T-helper 17 cell (primary cell): ENCODE measurements at regions not wholly inside any gene's neighbourhood (a gene's known extent, or its start where the extent isn't known, plus 50 kb on each side); places are given as distances from the start of the nearest gene placed in this dataset.
"Not testable (repeated sequence)": the region's sequence is repeated elsewhere in the genome, so short reads cannot be mapped to it uniquely, and the experiment has no call there.

ENCODE experiments used
- ATAC-seq: fragments of 150-1000 bp; cut with Tn5 transposase; 2 replicates; pipeline ENCODE4 v1.10.0; 2021; ENCODE audit warnings: mild to moderate bottlenecking, moderate library complexity
- DNase-seq, 3 donors: peaks; one replicate each; pipeline versions ENCODE4 v3.0.0 to v3.0.0-alpha.2; 2020 to 2021
- H3K9me3 ChIP-seq: one replicate; pipeline ENCODE4 v1.7.0; 2013; ENCODE audit warnings: low read length, mild to moderate bottlenecking; ENCODE audit not compliant: control insufficient read depth, poor library complexity, severe bottlenecking
- H3K27ac Mint-ChIP-seq: one replicate; pipeline ENCODE4 v1.8.0; 2022; ENCODE audit warnings: mild to moderate bottlenecking, moderate library complexity, mixed read lengths
- H3K27me3 Mint-ChIP-seq: one replicate; pipeline ENCODE4 v1.8.0; 2022; ENCODE audit warnings: mixed read lengths
- H3K36me3 Mint-ChIP-seq: one replicate; pipeline ENCODE4 v1.8.0; 2022; ENCODE audit warnings: low read depth, mixed read lengths
- H3K4me1 Mint-ChIP-seq: one replicate; pipeline ENCODE4 v1.8.0; 2022; ENCODE audit warnings: mild to moderate bottlenecking, mixed read lengths
- H3K4me3 Mint-ChIP-seq: one replicate; pipeline ENCODE4 v1.8.0; 2022; ENCODE audit warnings: mild to moderate bottlenecking, moderate library complexity, mixed read lengths

DNA sequence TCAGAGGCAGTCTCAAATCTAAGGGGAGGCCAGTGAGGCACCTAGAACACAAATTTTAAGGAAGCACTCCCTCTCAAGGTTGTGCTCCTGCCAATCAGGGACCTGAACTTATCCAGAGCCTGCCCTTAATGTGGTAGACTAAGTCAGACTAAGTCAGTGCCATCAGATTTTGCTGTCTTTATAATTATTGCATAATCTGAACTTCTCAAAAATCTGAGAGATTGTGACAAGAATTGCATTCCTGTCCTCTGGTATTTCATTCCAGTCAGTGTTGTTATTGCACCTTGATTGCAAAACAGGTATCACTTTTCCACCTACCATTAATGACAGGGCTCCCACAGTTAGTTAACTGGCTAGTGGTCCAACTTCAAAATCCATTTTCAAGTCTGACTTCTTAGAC lies 197.1 kb upstream of the HCN1 start:
- H3K36me3 Mint-ChIP-seq, result no peaks in the 10 kb centered on the region
- H3K4me1 Mint-ChIP-seq, result no peaks in the 10 kb centered on the region
- ATAC-seq, result no peak
- H3K4me3 Mint-ChIP-seq, result no peak overlapping the region
- no peaks in the 10 kb centered on the region for H3K27me3 Mint-ChIP-seq
- H3K27ac Mint-ChIP-seq, result no peak overlapping the region
- no peaks in the 10 kb centered on the region for H3K9me3 ChIP-seq
- DNase-seq, result no peak

DNA sequence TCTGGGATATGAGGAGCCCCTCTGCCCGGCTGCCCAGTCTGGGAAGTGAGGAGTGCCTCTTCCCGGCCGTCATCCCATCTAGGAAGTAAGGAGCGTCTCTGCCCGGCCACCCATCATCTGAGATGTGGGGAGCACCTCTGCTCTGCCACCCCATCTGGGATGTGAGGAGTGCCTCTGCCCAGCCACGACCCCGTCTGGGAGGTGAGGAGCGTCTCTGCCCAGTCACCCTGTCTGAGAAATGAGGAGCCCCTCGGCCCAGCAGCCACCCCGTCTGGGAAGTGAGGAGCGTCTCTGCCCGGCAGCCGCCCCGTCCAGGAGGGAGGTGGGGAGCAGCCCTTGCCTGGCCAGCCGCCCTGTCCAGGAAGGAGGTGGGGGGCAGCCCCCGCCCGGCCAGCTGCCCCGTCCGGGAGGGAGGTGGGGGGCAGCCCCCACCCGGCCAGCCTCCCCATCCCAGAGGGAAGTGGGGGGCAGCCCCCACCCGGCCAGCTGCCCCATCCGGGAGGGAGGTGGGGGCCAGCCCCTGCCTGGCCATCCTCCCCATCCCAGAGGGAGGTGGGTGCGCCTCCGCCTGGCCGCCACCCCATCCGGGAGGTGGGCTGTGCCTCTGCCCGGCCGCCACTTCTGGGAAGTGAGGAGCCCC lies 194.4 kb upstream of the HCN1 start:
- H3K4me3 Mint-ChIP-seq, result not testable (repeated sequence)

DNA sequence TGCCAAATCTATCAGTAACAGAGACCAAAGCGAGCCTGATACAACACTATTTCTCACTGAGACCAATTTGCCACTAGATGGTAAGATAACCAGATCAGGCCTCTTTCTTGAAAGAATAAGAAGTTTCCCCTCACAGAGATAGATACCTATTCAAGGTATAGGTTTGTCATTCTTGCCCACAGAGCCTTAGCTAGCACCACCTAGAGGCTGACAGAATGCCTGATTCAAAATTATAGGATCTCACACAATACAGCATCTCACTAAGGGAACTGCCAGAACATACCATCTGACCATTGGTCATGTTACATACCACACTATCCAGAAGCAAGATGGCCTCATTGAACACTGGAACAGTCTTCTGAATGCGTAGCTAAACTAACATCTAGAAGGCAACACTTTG lies 166.6 kb upstream of the HCN1 start:
- Mint-ChIP-seq H3K27ac (no peak overlapping the region), H3K4me3 (no peak overlapping the region), H3K27me3 (no peaks in the 10 kb centered on the region), H3K4me1 (no peaks in the 10 kb centered on the region), H3K36me3 (no peaks in the 10 kb centered on the region)
- no peak for ATAC-seq
- H3K9me3 ChIP-seq, result peaks cover 2% of the 10 kb centered on the region
- DNase-seq, result no peak

More for the DNA sequence above, 194.4 kb upstream of the HCN1 start:
- H3K27ac Mint-ChIP-seq, H3K4me1 Mint-ChIP-seq, ATAC-seq, H3K9me3 ChIP-seq, H3K27me3 Mint-ChIP-seq, H3K36me3 Mint-ChIP-seq: not testable (repeated sequence)
- peak in 1 of 3 donors; percentile 9 for DNase-seq

DNA sequence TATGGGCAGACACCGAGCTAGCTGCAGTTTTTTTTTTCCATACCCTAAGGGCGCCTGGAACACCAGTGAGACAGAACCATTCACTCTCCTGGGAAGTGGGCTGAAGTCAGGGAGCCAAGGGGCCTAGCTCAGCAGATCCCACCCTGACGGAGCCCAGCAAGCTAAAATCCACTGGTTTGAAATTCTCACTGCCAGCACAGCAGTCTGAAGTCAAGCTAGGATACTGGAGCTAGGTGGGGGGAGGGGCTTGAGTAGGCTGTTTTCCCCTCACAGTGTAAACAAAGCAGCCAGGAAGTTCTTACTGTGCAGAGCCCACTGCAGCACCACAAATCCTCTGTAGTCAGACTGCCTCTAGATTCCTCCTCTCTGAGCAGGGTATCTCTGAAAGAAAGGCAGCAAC lies 151.7 kb upstream of the HCN1 start:
- H3K4me3 Mint-ChIP-seq, result no peak overlapping the region
- no peaks in the 10 kb centered on the region for H3K27me3 Mint-ChIP-seq
- DNase-seq (no peak), ATAC-seq (no peak)
- H3K36me3 Mint-ChIP-seq, result no peaks in the 10 kb centered on the region
- no peaks in the 10 kb centered on the region for H3K9me3 ChIP-seq
- no peaks in the 10 kb centered on the region for H3K4me1 Mint-ChIP-seq
- no peak overlapping the region for H3K27ac Mint-ChIP-seq

DNA sequence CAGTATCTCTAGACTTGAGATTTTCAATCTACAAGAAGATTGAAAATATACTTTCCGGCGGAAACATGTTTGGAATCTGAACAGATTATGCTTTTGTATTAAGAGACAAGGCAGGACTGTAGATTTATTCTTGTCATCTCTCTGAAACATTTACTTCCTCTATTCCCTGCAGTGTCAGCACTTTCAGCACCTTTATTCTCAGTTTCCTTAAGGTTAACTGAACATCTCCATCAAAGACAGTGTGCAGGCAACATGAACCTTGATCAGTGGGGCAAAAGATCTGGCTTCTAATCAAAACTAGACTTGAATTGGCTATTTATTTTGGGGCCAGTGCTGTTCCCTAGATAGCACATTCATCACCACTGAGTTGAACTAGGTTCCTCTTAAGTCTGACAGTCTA lies 129.9 kb upstream of the HCN1 start:
- Mint-ChIP-seq H3K4me3 (no peak overlapping the region), H3K27ac (no peak overlapping the region), H3K4me1 (no peaks in the 10 kb centered on the region), H3K27me3 (no peaks in the 10 kb centered on the region), H3K36me3 (no peaks in the 10 kb centered on the region)
- no peak for DNase-seq
- ATAC-seq, result no peak
- peaks cover under 1% of the 10 kb centered on the region for H3K9me3 ChIP-seq

DNA sequence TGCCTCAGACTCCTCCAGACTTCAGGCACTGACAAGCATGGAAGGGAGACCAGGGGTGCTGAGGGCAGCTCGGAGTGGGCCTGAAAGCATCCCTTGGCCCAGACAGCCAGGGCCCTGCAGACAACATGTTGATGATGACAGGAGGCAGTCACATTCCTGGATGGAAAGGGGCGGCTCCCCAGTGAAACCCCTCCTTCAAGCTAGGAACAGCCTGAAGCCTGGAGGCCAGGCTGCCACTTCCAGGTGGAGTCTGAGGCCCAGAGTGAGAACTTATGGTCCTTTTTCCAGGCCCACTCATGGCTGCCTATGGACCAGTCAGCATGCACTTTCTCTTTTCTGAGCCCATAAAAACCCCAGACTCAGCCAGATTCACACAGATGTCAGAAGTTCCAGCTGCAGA lies 104.2 kb upstream of the HCN1 start:
- Mint-ChIP-seq H3K4me1 (no peaks in the 10 kb centered on the region), H3K36me3 (no peaks in the 10 kb centered on the region), H3K27ac (no peak overlapping the region), H3K4me3 (no peak overlapping the region), H3K27me3 (no peaks in the 10 kb centered on the region)
- DNase-seq (no peak), ATAC-seq (no peak)
- H3K9me3 ChIP-seq, result no peaks in the 10 kb centered on the region

DNA sequence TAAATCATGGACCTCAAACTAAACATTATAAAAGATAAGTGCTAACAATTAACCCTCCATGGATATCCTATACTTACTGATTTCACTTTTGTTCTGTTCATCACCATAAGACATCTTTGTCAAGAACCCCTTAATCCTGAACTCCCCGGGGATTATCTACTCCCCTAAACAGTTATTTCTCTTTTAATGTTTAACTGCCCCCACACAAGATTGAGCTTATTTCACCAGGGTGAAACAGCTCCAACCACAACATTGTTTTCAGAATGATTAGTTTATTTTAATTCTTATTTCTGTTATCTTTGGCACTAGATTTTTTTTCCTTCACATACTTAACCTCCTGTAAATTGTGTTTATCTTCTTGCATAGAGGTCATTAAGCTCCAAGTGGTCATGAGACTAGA lies 103.2 kb upstream of the HCN1 start:
- no peak overlapping the region for H3K4me3 Mint-ChIP-seq
- ATAC-seq (no peak), DNase-seq (no peak)
- H3K36me3 Mint-ChIP-seq, result no peaks in the 10 kb centered on the region
- no peaks in the 10 kb centered on the region for H3K9me3 ChIP-seq
- H3K27ac Mint-ChIP-seq, result no peak overlapping the region
- H3K4me1 Mint-ChIP-seq, result no peaks in the 10 kb centered on the region
- H3K27me3 Mint-ChIP-seq, result no peaks in the 10 kb centered on the region

DNA sequence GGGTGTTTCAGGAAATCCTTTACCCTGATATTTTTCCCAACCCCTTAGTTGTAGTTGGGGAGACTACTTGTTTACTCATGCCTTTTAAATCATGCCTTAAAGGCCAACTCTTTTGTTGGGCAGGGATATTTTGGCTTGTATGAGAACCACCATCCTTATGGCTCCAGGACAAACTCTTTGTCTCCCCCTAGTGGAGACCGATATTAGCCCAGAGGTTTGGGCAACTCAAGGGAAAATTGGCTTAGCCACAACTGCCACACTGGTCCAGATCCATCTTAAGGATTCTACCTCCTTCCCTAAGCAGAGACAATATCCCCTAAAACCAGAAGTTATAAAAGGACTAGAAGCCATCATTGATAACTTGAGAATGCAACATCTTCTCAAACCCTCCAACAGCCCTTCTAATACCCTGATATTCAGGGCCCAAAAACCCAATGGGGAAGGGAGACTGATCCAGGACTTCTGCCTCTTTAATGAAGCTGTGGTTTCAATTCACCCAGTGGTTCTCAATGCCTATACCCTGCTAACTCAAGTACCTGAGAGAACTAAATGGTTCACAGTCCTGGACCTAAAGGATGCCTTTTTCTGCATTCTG lies 100.9 kb upstream of the HCN1 start:
- Mint-ChIP-seq H3K36me3 (no peaks in the 10 kb centered on the region), H3K27me3 (no peaks in the 10 kb centered on the region), H3K27ac (no peak overlapping the region), H3K4me3 (no peak overlapping the region), H3K4me1 (no peaks in the 10 kb centered on the region)
- ATAC-seq (no peak), DNase-seq (no peak)
- no peaks in the 10 kb centered on the region for H3K9me3 ChIP-seq

DNA sequence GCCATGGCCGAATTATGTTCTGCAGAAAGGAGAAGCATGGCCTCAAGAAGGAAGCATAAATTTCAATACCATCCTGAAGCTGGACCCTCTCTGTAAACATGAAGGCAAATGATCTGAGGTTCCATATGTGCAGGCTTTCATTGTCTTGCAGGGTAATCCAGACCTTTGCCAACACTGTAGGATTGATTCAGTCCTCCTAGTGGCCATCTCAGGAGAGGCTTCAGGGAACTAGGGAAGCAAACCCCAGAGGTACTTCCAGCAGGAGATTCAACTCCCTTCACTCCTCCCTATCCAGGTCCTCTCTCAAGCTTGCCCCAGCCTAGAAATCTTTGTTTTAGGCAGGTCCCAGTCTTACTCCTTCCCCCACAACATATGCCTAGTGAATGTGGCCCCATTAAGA lies 99.3 kb upstream of the HCN1 start:
- H3K9me3 ChIP-seq, result no peaks in the 10 kb centered on the region
- no peak overlapping the region for H3K4me3 Mint-ChIP-seq
- DNase-seq, result no peak
- no peak for ATAC-seq
- no peaks in the 10 kb centered on the region for H3K27me3 Mint-ChIP-seq
- H3K27ac Mint-ChIP-seq, result no peak overlapping the region
- H3K36me3 Mint-ChIP-seq, result no peaks in the 10 kb centered on the region
- H3K4me1 Mint-ChIP-seq, result no peaks in the 10 kb centered on the region

DNA sequence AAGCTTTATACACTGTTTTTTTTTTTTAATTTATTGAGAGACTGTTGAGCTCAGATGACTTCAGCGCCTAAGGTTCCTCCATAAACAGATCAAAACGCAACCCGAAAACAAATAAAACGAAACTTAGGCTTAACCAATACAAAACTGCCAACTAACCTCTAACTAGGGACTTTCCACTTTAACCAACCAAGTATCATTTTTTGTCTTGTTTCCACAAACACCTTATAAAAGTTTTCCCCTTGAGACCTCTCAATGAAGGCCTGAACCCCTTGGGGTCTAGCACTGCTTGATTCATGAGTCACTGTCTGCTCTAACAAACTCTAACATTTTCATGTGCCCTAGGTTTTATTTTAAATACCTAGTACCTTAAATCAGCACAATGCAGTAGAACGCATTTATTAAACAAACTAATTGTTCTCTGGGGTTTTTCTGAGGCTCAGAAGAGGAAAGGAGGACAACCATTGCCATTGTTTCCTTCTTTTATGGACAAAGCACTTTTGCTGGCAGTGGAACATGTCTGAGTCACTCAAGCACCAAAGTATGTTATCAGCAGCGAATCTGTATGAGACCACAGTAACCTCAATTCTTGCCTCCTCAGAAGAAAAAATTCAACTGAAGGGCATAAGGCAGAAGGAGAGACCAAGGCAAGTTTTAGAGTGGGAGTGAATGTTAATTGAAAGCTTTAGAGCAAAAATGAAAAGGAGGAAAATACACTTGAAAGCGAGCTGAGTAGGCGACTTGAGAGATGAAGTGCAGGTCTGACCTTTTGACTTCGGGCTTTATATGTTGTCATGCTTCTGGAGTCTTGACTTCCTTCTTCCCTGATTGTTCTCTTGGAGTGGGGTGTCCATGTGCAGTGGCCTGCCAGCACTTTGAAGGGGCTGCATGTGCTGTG lies 97.7 kb upstream of the HCN1 start:
- no peaks in the 10 kb centered on the region for H3K27me3 Mint-ChIP-seq
- no peak for DNase-seq
- no peaks in the 10 kb centered on the region for H3K9me3 ChIP-seq
- ATAC-seq, result no peak
- no peak overlapping the region for H3K27ac Mint-ChIP-seq
- no peaks in the 10 kb centered on the region for H3K4me1 Mint-ChIP-seq
- no peak overlapping the region for H3K4me3 Mint-ChIP-seq
- no peaks in the 10 kb centered on the region for H3K36me3 Mint-ChIP-seq

DNA sequence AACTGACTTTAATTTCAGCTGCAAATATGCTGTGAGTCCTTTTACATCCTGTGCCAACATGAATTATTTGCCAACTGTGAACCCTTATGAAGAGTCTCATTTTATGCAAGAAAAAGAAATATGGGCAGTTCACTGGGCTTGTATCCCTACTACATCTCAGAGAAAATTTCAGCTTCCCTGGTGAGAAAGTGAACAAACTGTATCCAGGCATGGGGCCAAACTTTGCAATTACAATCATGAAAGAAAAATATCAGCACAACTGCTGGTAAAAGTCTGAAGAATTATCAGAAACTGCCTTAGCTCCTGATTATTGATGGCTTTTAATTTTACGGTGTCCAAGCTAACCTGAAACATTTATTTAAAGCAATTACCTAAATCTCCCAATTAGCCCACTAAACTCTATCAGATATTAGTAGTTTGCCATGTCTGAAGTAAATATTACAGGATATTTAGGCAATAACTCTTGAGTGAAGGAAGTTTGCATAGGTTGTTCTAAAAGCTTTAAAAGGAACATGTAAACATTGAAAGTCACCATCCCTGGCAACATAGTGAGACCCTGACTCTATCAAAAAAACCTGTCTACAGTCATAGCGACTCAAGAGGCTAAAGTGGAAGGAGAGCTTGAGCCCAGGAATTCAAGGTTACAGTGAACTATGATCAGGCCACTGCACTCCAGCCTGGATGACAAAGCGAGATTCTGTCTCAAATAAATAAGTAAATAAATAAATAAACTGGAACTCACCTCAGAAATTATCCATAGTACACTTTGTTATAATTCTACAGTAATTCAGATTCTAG lies 83.9 kb upstream of the HCN1 start:
- no peak overlapping the region for H3K27ac Mint-ChIP-seq
- no peaks in the 10 kb centered on the region for H3K27me3 Mint-ChIP-seq
- H3K4me3 Mint-ChIP-seq, result no peak overlapping the region
- no peak for DNase-seq
- no peaks in the 10 kb centered on the region for H3K36me3 Mint-ChIP-seq
- no peaks in the 10 kb centered on the region for H3K4me1 Mint-ChIP-seq
- ATAC-seq, result no peak
- no peaks in the 10 kb centered on the region for H3K9me3 ChIP-seq

DNA sequence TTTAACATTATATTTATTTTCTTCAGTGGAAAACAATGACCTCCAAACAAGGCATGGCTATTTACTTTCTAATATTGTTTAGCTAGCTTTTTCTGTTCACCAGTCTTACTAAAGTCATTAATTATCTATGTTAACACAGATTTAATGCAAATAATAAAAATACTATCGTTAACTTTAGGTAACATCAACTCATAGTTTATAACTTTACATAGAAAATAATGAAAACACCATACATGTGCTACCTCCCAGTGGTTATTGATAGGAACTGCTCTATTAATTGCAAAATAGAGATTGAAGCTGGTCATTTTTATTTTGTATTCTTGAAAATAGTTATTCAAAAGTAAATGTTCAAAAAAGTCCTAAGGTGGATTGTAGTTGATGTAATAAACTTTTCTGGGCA lies 78.3 kb upstream of the HCN1 start:
- Mint-ChIP-seq H3K4me3 (no peak overlapping the region), H3K27me3 (no peaks in the 10 kb centered on the region), H3K36me3 (no peaks in the 10 kb centered on the region), H3K4me1 (no peaks in the 10 kb centered on the region), H3K27ac (no peak overlapping the region)
- DNase-seq, result no peak
- ATAC-seq, result no peak
- no peaks in the 10 kb centered on the region for H3K9me3 ChIP-seq

DNA sequence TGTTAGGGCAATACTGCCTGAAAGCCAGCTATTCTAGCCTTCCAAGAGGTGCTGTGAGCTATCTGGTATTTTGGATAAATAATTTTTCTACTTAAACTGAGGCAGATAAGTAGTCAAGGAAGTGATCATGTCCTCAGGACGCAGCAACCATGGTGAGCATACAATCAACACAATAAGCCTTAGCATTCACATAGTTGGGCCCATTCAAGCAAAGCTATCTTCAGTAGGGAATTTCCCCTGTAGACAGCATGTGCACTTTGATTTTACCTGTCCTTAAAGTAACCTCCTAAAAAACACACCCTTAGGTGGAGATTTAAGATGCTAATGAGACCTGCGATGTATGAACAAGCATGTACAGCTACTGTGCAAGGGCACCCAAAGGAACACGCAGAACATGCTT lies 76.2 kb upstream of the HCN1 start:
- H3K27ac Mint-ChIP-seq, result no peak overlapping the region

More for the DNA sequence above, 76.2 kb upstream of the HCN1 start:
- no peaks in the 10 kb centered on the region for H3K36me3 Mint-ChIP-seq
- H3K9me3 ChIP-seq, result no peaks in the 10 kb centered on the region
- DNase-seq, result no peak
- H3K27me3 Mint-ChIP-seq, result no peaks in the 10 kb centered on the region
- H3K4me3 Mint-ChIP-seq, result no peak overlapping the region
- ATAC-seq, result no peak
- no peaks in the 10 kb centered on the region for H3K4me1 Mint-ChIP-seq
